ENCODE measurements at regions not wholly inside any gene's neighbourhood (a gene's known extent, or its start where the extent isn't known, plus 50 kb on each side); places are given as distances from the start of the nearest gene placed in this dataset.

- Histone ChIP-seq H3K4me3 (ENCODE audit: low read depth, low read length) (no peak overlapping the region), H3K27me3 (ENCODE audit: control insufficient read depth, insufficient read depth, low read length) (no peaks in the 10 kb centered on the region)
These were observed 97.8 kb downstream of the SST start for GRCh38 chr3:187572441-187572840.

GRCh38 chr3:187571701-187572100 lies 98.5 kb downstream of the SST start:
- no peaks in the 10 kb centered on the region for H3K9me3 ChIP-seq (ENCODE audit: control insufficient read depth, insufficient read depth, low read length)
- no peaks in the 10 kb centered on the region for H3K27me3 ChIP-seq (ENCODE audit: control insufficient read depth, insufficient read depth, low read length)
- H3K9ac ChIP-seq (ENCODE audit: low read depth, low read length) = no peak overlapping the region
- H3K36me3 ChIP-seq (ENCODE audit: control insufficient read depth, insufficient read depth, low read length) = no peaks in the 10 kb centered on the region
- no peak overlapping the region for H3K4me3 ChIP-seq (ENCODE audit: low read depth, low read length)
- H3K27ac ChIP-seq (ENCODE audit: low read depth, low read length) = no peak overlapping the region
- H3K4me1 ChIP-seq (ENCODE audit: control insufficient read depth, insufficient read depth, low read length) = peaks cover 27% of the 10 kb centered on the region

More at GRCh38 chr3:187572441-187572840, 97.8 kb downstream of the SST start:
- Histone ChIP-seq H3K4me1 (ENCODE audit: control insufficient read depth, insufficient read depth, low read length) (peaks cover 19% of the 10 kb centered on the region), H3K27ac (ENCODE audit: low read depth, low read length) (no peak overlapping the region), H3K9me3 (ENCODE audit: control insufficient read depth, insufficient read depth, low read length) (no peaks in the 10 kb centered on the region), H3K36me3 (ENCODE audit: control insufficient read depth, insufficient read depth, low read length) (no peaks in the 10 kb centered on the region), H3K9ac (ENCODE audit: low read depth, low read length) (no peak overlapping the region)

GRCh38 chr3:187570776-187571175 lies 99.4 kb downstream of the SST start:
- Histone ChIP-seq H3K9me3 (ENCODE audit: control insufficient read depth, insufficient read depth, low read length) (no peaks in the 10 kb centered on the region), H3K27me3 (ENCODE audit: control insufficient read depth, insufficient read depth, low read length) (no peaks in the 10 kb centered on the region), H3K4me1 (ENCODE audit: control insufficient read depth, insufficient read depth, low read length) (peaks cover 27% of the 10 kb centered on the region), H3K9ac (ENCODE audit: low read depth, low read length) (no peak overlapping the region), H3K36me3 (ENCODE audit: control insufficient read depth, insufficient read depth, low read length) (no peaks in the 10 kb centered on the region), H3K4me3 (ENCODE audit: low read depth, low read length) (no peak overlapping the region), H3K27ac (ENCODE audit: low read depth, low read length) (no peak overlapping the region)

- no peak overlapping the region for H3K9ac ChIP-seq (ENCODE audit: low read depth, low read length)
- H3K36me3 ChIP-seq (ENCODE audit: control insufficient read depth, insufficient read depth, low read length) = no peaks in the 10 kb centered on the region
- no peaks in the 10 kb centered on the region for H3K27me3 ChIP-seq (ENCODE audit: control insufficient read depth, insufficient read depth, low read length)
- no peaks in the 10 kb centered on the region for H3K9me3 ChIP-seq (ENCODE audit: control insufficient read depth, insufficient read depth, low read length)
- H3K27ac ChIP-seq (ENCODE audit: low read depth, low read length) = no peak overlapping the region
- H3K4me3 ChIP-seq (ENCODE audit: low read depth, low read length) = no peak overlapping the region
- H3K4me1 ChIP-seq (ENCODE audit: control insufficient read depth, insufficient read depth, low read length) = peaks cover 27% of the 10 kb centered on the region
These were observed 102.0 kb downstream of the SST start for GRCh38 chr3:187568171-187568570.

- no peaks in the 10 kb centered on the region for H3K36me3 ChIP-seq (ENCODE audit: control insufficient read depth, insufficient read depth, low read length)
- H3K4me3 ChIP-seq (ENCODE audit: low read depth, low read length) = no peak overlapping the region
- H3K9ac ChIP-seq (ENCODE audit: low read depth, low read length) = no peak overlapping the region
- H3K27me3 ChIP-seq (ENCODE audit: control insufficient read depth, insufficient read depth, low read length) = no peaks in the 10 kb centered on the region
- peak overlapping the region; percentile 44 for H3K27ac ChIP-seq (ENCODE audit: low read depth, low read length)
- peaks cover 27% of the 10 kb centered on the region for H3K4me1 ChIP-seq (ENCODE audit: control insufficient read depth, insufficient read depth, low read length)
- no peaks in the 10 kb centered on the region for H3K9me3 ChIP-seq (ENCODE audit: control insufficient read depth, insufficient read depth, low read length)
These were observed 102.5 kb downstream of the SST start for GRCh38 chr3:187567661-187568121.

GRCh38 chr3:187567021-187567420 lies 103.2 kb downstream of the SST start:
- H3K4me3 ChIP-seq (ENCODE audit: low read depth, low read length) = no peak overlapping the region
- no peak overlapping the region for H3K9ac ChIP-seq (ENCODE audit: low read depth, low read length)
- H3K36me3 ChIP-seq (ENCODE audit: control insufficient read depth, insufficient read depth, low read length) = no peaks in the 10 kb centered on the region
- peaks cover 22% of the 10 kb centered on the region for H3K4me1 ChIP-seq (ENCODE audit: control insufficient read depth, insufficient read depth, low read length)
- peak overlapping the region; percentile 44 for H3K27ac ChIP-seq (ENCODE audit: low read depth, low read length)
- H3K27me3 ChIP-seq (ENCODE audit: control insufficient read depth, insufficient read depth, low read length) = no peaks in the 10 kb centered on the region
- H3K9me3 ChIP-seq (ENCODE audit: control insufficient read depth, insufficient read depth, low read length) = no peaks in the 10 kb centered on the region

- Histone ChIP-seq H3K4me3 (ENCODE audit: low read depth, low read length) (no peak overlapping the region), H3K4me1 (ENCODE audit: control insufficient read depth, insufficient read depth, low read length) (peaks cover 22% of the 10 kb centered on the region), H3K27ac (ENCODE audit: low read depth, low read length) (no peak overlapping the region), H3K36me3 (ENCODE audit: control insufficient read depth, insufficient read depth, low read length) (no peaks in the 10 kb centered on the region), H3K9me3 (ENCODE audit: control insufficient read depth, insufficient read depth, low read length) (no peaks in the 10 kb centered on the region), H3K27me3 (ENCODE audit: control insufficient read depth, insufficient read depth, low read length) (no peaks in the 10 kb centered on the region), H3K9ac (ENCODE audit: low read depth, low read length) (no peak overlapping the region)
These were observed 104.5 kb downstream of the SST start for GRCh38 chr3:187565701-187566100.

GRCh38 chr3:187558990-187559389 lies 111.2 kb downstream of the SST start:
- Histone ChIP-seq H3K36me3 (ENCODE audit: control insufficient read depth, insufficient read depth, low read length) (no peaks in the 10 kb centered on the region), H3K9ac (ENCODE audit: low read depth, low read length) (no peak overlapping the region), H3K27me3 (ENCODE audit: control insufficient read depth, insufficient read depth, low read length) (no peaks in the 10 kb centered on the region), H3K4me1 (ENCODE audit: control insufficient read depth, insufficient read depth, low read length) (no peaks in the 10 kb centered on the region), H3K4me3 (ENCODE audit: low read depth, low read length) (no peak overlapping the region), H3K9me3 (ENCODE audit: control insufficient read depth, insufficient read depth, low read length) (no peaks in the 10 kb centered on the region), H3K27ac (ENCODE audit: low read depth, low read length) (no peak overlapping the region)

GRCh38 chr3:187551416-187551815 lies 118.8 kb downstream of the SST start:
- H3K9me3 ChIP-seq (ENCODE audit: control insufficient read depth, insufficient read depth, low read length) = no peaks in the 10 kb centered on the region
- no peaks in the 10 kb centered on the region for H3K27me3 ChIP-seq (ENCODE audit: control insufficient read depth, insufficient read depth, low read length)
- no peaks in the 10 kb centered on the region for H3K4me1 ChIP-seq (ENCODE audit: control insufficient read depth, insufficient read depth, low read length)
- no peak overlapping the region for H3K4me3 ChIP-seq (ENCODE audit: low read depth, low read length)
- H3K27ac ChIP-seq (ENCODE audit: low read depth, low read length) = no peak overlapping the region
- H3K36me3 ChIP-seq (ENCODE audit: control insufficient read depth, insufficient read depth, low read length) = no peaks in the 10 kb centered on the region
- H3K9ac ChIP-seq (ENCODE audit: low read depth, low read length) = no peak overlapping the region

GRCh38 chr3:187550446-187550845 lies 119.7 kb downstream of the SST start:
- no peak overlapping the region for H3K4me3 ChIP-seq (ENCODE audit: low read depth, low read length)
- H3K4me1 ChIP-seq (ENCODE audit: control insufficient read depth, insufficient read depth, low read length) = no peaks in the 10 kb centered on the region
- no peak overlapping the region for H3K27ac ChIP-seq (ENCODE audit: low read depth, low read length)
- H3K9ac ChIP-seq (ENCODE audit: low read depth, low read length) = no peak overlapping the region
- H3K36me3 ChIP-seq (ENCODE audit: control insufficient read depth, insufficient read depth, low read length) = no peaks in the 10 kb centered on the region
- H3K9me3 ChIP-seq (ENCODE audit: control insufficient read depth, insufficient read depth, low read length) = no peaks in the 10 kb centered on the region
- no peaks in the 10 kb centered on the region for H3K27me3 ChIP-seq (ENCODE audit: control insufficient read depth, insufficient read depth, low read length)

GRCh38 chr3:187545366-187545765 lies 124.8 kb downstream of the SST start:
- Histone ChIP-seq H3K9ac (ENCODE audit: low read depth, low read length) (no peak overlapping the region), H3K27ac (ENCODE audit: low read depth, low read length) (no peak overlapping the region), H3K27me3 (ENCODE audit: control insufficient read depth, insufficient read depth, low read length) (no peaks in the 10 kb centered on the region), H3K9me3 (ENCODE audit: control insufficient read depth, insufficient read depth, low read length) (no peaks in the 10 kb centered on the region), H3K4me3 (ENCODE audit: low read depth, low read length) (no peak overlapping the region), H3K36me3 (ENCODE audit: control insufficient read depth, insufficient read depth, low read length) (no peaks in the 10 kb centered on the region), H3K4me1 (ENCODE audit: control insufficient read depth, insufficient read depth, low read length) (no peaks in the 10 kb centered on the region)

- H3K27me3 ChIP-seq (ENCODE audit: control insufficient read depth, insufficient read depth, low read length) = no peaks in the 10 kb centered on the region
These were observed 125.9 kb downstream of the SST start for GRCh38 chr3:187544326-187544725.

More at GRCh38 chr3:187544326-187544725, 125.9 kb downstream of the SST start:
- no peaks in the 10 kb centered on the region for H3K4me1 ChIP-seq (ENCODE audit: control insufficient read depth, insufficient read depth, low read length)
- no peak overlapping the region for H3K27ac ChIP-seq (ENCODE audit: low read depth, low read length)
- no peak overlapping the region for H3K4me3 ChIP-seq (ENCODE audit: low read depth, low read length)
- H3K9ac ChIP-seq (ENCODE audit: low read depth, low read length) = no peak overlapping the region
- no peaks in the 10 kb centered on the region for H3K9me3 ChIP-seq (ENCODE audit: control insufficient read depth, insufficient read depth, low read length)
- no peaks in the 10 kb centered on the region for H3K36me3 ChIP-seq (ENCODE audit: control insufficient read depth, insufficient read depth, low read length)
